Urinary bladder (tissue), 3 donors: ENCODE measurements at regions not wholly inside any gene's neighbourhood (a gene's known extent, or its start where the extent isn't known, plus 50 kb on each side); places are given as distances from the start of the nearest gene placed in this dataset.

ENCODE experiments used
- DNase-seq: peaks from one replicate; pipeline ENCODE4 v3.0.0-alpha.2; 2015; ENCODE audit errors: extremely low spot score
- H3K27ac ChIP-seq: one replicate; pipeline ENCODE4 v1.5.1; 2013; ENCODE audit warnings: low read depth, mild to moderate bottlenecking, moderate library complexity
- H3K36me3 ChIP-seq: one replicate; pipeline ENCODE4 v1.6.1; 2013; ENCODE audit warnings: mild to moderate bottlenecking, moderate library complexity; ENCODE audit not compliant: insufficient read depth
- H3K4me1 ChIP-seq: one replicate; pipeline ENCODE4 v1.6.1; 2013; ENCODE audit warnings: mild to moderate bottlenecking, moderate library complexity; ENCODE audit not compliant: insufficient read depth
- H3K4me3 ChIP-seq: one replicate; pipeline ENCODE4 v1.5.1; 2013; ENCODE audit warnings: low read depth, low read length
- WGBS: extraction: QIAGEN DNeasy Blood & Tissue Kit; methylation state at CpG from one replicate; pipeline ENCODE4 v1.1.7; 2013; 5-methylcytosine and 5-hydroxymethylcytosine counted together
- donor health status: healthy with polysubstance abuse.
- donor health status: healthy.

- H3K27ac ChIP-seq: no peak overlapping the region
- no peak overlapping the region for H3K4me3 ChIP-seq
- no peaks in the 10 kb centered on the region for H3K4me1 ChIP-seq
- no peaks in the 10 kb centered on the region for H3K36me3 ChIP-seq
- DNase-seq: no peak
These were observed 257.3 kb upstream of the CTAGE1 start for GRCh38 chr18:22675006-22675405.

GRCh38 chr18:22676423-22676822, 256.7 kb upstream of the RBBP8 start:
- no peak for DNase-seq
- Histone ChIP-seq H3K4me3 (no peak overlapping the region), H3K36me3 (no peaks in the 10 kb centered on the region), H3K4me1 (no peaks in the 10 kb centered on the region), H3K27ac (no peak overlapping the region)
- 53% methylated on average over 2 of the region's 2 CpGs for WGBS

GRCh38 chr18:22678486-22678885, 254.6 kb upstream of the RBBP8 start:
- no peak for DNase-seq
- H3K4me1 ChIP-seq: peaks cover 2% of the 10 kb centered on the region
- H3K27ac ChIP-seq: no peak overlapping the region
- 97% methylated on average over 1 of the region's 1 CpG for WGBS
- H3K36me3 ChIP-seq: no peaks in the 10 kb centered on the region
- H3K4me3 ChIP-seq: no peak overlapping the region

GRCh38 chr18:22680944-22681343, 252.2 kb upstream of the RBBP8 start:
- H3K36me3 ChIP-seq: no peaks in the 10 kb centered on the region
- no peak overlapping the region for H3K27ac ChIP-seq
- DNase-seq: no peak
- H3K4me3 ChIP-seq: no peak overlapping the region
- H3K4me1 ChIP-seq: peaks cover 2% of the 10 kb centered on the region

GRCh38 chr18:22681908-22682307, 251.2 kb upstream of the RBBP8 start:
- 28% methylated on average over 2 of the region's 2 CpGs for WGBS
- DNase-seq: peak; percentile 25
- H3K4me1 ChIP-seq: peaks cover 2% of the 10 kb centered on the region
- no peak overlapping the region for H3K4me3 ChIP-seq
- no peaks in the 10 kb centered on the region for H3K36me3 ChIP-seq
- no peak overlapping the region for H3K27ac ChIP-seq

GRCh38 chr18:22682720-22683119, 250.4 kb upstream of the RBBP8 start:
- Histone ChIP-seq H3K36me3 (no peaks in the 10 kb centered on the region), H3K27ac (no peak overlapping the region), H3K4me1 (peaks cover 2% of the 10 kb centered on the region), H3K4me3 (no peak overlapping the region)
- WGBS: 16% methylated on average over 1 of the region's 1 CpG
- DNase-seq: no peak

- no peak overlapping the region for H3K4me3 ChIP-seq
These were observed 249.9 kb upstream of the RBBP8 start for GRCh38 chr18:22683196-22683676.

GRCh38 chr18:22683786-22684185, 249.3 kb upstream of the RBBP8 start:
- peaks cover 2% of the 10 kb centered on the region for H3K4me1 ChIP-seq
- no peak for DNase-seq
- H3K36me3 ChIP-seq: no peaks in the 10 kb centered on the region
- H3K27ac ChIP-seq: no peak overlapping the region
- no peak overlapping the region for H3K4me3 ChIP-seq
- 55% methylated on average over 2 of the region's 2 CpGs for WGBS

More at GRCh38 chr18:22683196-22683676, 249.9 kb upstream of the RBBP8 start:
- WGBS: 13% methylated on average over 9 of the region's 9 CpGs
- peaks cover 2% of the 10 kb centered on the region for H3K4me1 ChIP-seq
- H3K36me3 ChIP-seq: no peaks in the 10 kb centered on the region
- DNase-seq: peak; percentile 94
- no peak overlapping the region for H3K27ac ChIP-seq

- Histone ChIP-seq H3K27ac (no peak overlapping the region), H3K4me3 (no peak overlapping the region), H3K4me1 (peaks cover 2% of the 10 kb centered on the region), H3K36me3 (no peaks in the 10 kb centered on the region)
- DNase-seq: no peak
- 97% methylated on average over 2 of the region's 2 CpGs for WGBS
These were observed 248.9 kb upstream of the RBBP8 start for GRCh38 chr18:22684268-22684667.

- Histone ChIP-seq H3K27ac (no peak overlapping the region), H3K36me3 (no peaks in the 10 kb centered on the region), H3K4me1 (peaks cover 2% of the 10 kb centered on the region), H3K4me3 (no peak overlapping the region)
- no peak for DNase-seq
- WGBS: 95% methylated on average over 2 of the region's 2 CpGs
These were observed 247.3 kb upstream of the RBBP8 start for GRCh38 chr18:22685788-22686187.

- H3K4me3 ChIP-seq: no peak overlapping the region
- no peaks in the 10 kb centered on the region for H3K36me3 ChIP-seq
- no peak overlapping the region for H3K27ac ChIP-seq
- DNase-seq: no peak
- H3K4me1 ChIP-seq: peaks cover 2% of the 10 kb centered on the region
- 63% methylated on average over 3 of the region's 3 CpGs for WGBS
These were observed 245.0 kb upstream of the RBBP8 start for GRCh38 chr18:22687892-22688680.

- no peak for DNase-seq
- Histone ChIP-seq H3K36me3 (no peaks in the 10 kb centered on the region), H3K27ac (no peak overlapping the region), H3K4me3 (no peak overlapping the region), H3K4me1 (no peaks in the 10 kb centered on the region)
- 97% methylated on average over 4 of the region's 4 CpGs for WGBS
These were observed 244.1 kb upstream of the RBBP8 start for GRCh38 chr18:22688877-22689496.

GRCh38 chr18:22689712-22690111, 243.4 kb upstream of the RBBP8 start:
- Histone ChIP-seq H3K4me1 (no peaks in the 10 kb centered on the region), H3K27ac (no peak overlapping the region), H3K36me3 (no peaks in the 10 kb centered on the region), H3K4me3 (no peak overlapping the region)
- no peak for DNase-seq

- 91% methylated on average over 1 of the region's 1 CpG for WGBS
- no peaks in the 10 kb centered on the region for H3K4me1 ChIP-seq
- no peak overlapping the region for H3K27ac ChIP-seq
- H3K4me3 ChIP-seq: no peak overlapping the region
- no peak for DNase-seq
- no peaks in the 10 kb centered on the region for H3K36me3 ChIP-seq
These were observed 242.6 kb upstream of the RBBP8 start for GRCh38 chr18:22690556-22690955.
